HCT116 (cell line): ENCODE measurements at regions not wholly inside any gene's neighbourhood (a gene's known extent, or its start where the extent isn't known, plus 50 kb on each side); places are given as distances from the start of the nearest gene placed in this dataset.

Source experiments
- ATAC-seq: fragments of 200-7000 bp; cut with Tn5 transposase; 2 replicates; pipeline ENCODE4 v1.9.1; 2020; ENCODE audit warnings: mild to moderate bottlenecking, moderate library complexity
- BruUV-seq: library from RNA; stranded (reverse); fragments of 400-500 nt; replicated peaks from 2 replicates; lab custom pipeline; 2021; lab: Mats Ljungman, UMichigan
- CTCF ChIA-PET: fragments of 300-600 bp; sonication (Branson Sonifier 250); formaldehyde crosslinking; loops from one replicate; lab custom pipeline; 2021; ENCODE audit warnings: antibody characterized with exemption; lab: Charles Lee
- POLR2A ChIA-PET: fragments of 300-600, 350-600 bp; sonication (Branson Sonifier 250); formaldehyde crosslinking; loops from one replicate; lab custom pipeline; 2021; ENCODE audit warnings: antibody characterized with exemption; lab: Charles Lee
- RAD21 ChIA-PET, 2 experiments: fragments of 300-600 bp; sonication (Branson Sonifier 250); formaldehyde crosslinking; loops; one replicate each; lab custom pipeline; 2023; ENCODE audit warnings: low total read pairs in 2 of 2; ENCODE audit not compliant: uncharacterized antibody in 2 of 2, unreplicated experiment in 2 of 2, low non-redundant PET in 1 of 2; lab: Charles Lee
- DNase-seq: peaks from one replicate; pipeline ENCODE4 v3.0.0-alpha.2; 2010; ENCODE audit warnings: low read depth, low spot score
- H2AFZ ChIP-seq: fragments of 200-600 bp; shearing (Covaris generic), sonication (generic); 2 replicates; pipeline ENCODE4 v1.6.1; 2017; ENCODE audit warnings: low read depth, mixed run types, mixed read lengths, antibody characterized with exemption, low read length; ENCODE audit not compliant: poor library complexity, severe bottlenecking
- H3K27ac ChIP-seq: 2 replicates; pipeline ENCODE4 v1.5.1; 2012; ENCODE audit warnings: low read depth, low read length
- H3K27me3 ChIP-seq: fragments of 200-600 bp; sonication (generic); 2 replicates; pipeline ENCODE4 v1.6.1; 2016; ENCODE audit warnings: mixed run types, low read length, mixed read lengths; ENCODE audit not compliant: insufficient read depth
- H3K36me3 ChIP-seq, 2 experiments: fragments of 200-500 bp in 1 of 2; fragments of 200-600 bp in 1 of 2; sonication (Bioruptor generic) in 1 of 2; sonication (generic) in 1 of 2; 2 replicates each; pipeline versions ENCODE4 v1.5.1 to v1.6.1; 2014 to 2016; ENCODE audit warnings: low read length in 2 of 2, inconsistent platforms in 1 of 2, mixed read lengths in 1 of 2, mixed run types in 1 of 2; ENCODE audit not compliant: insufficient read depth in 2 of 2, control insufficient read depth in 1 of 2
- H3K4me1 ChIP-seq, 2 experiments: fragments of 200-600 bp in 1 of 2; sonication (generic) in 1 of 2; 2 replicates each; pipeline versions ENCODE4 v1.5.1 to v1.6.1; 2012 to 2017; ENCODE audit warnings: low read length in 2 of 2, inconsistent platforms in 1 of 2, mild to moderate bottlenecking in 1 of 2, mixed read lengths in 1 of 2, mixed run types in 1 of 2, moderate library complexity in 1 of 2; ENCODE audit not compliant: insufficient read depth in 2 of 2, control insufficient read depth in 1 of 2
- H3K4me2 ChIP-seq: fragments of 200-600 bp; sonication (generic); 2 replicates; pipeline ENCODE4 v1.6.1; 2017; ENCODE audit warnings: mixed run types, low read length, mixed read lengths
- H3K4me3 ChIP-seq, 2 experiments: fragments of 200-600 bp in 1 of 2; sonication (generic) in 1 of 2; replicated peaks in 1 of 2; 2 replicates each; pipeline ENCODE4 v1.5.1; 2011 to 2016; ENCODE audit warnings: low read length in 2 of 2, control low read depth in 1 of 2, low read depth in 1 of 2, mild to moderate bottlenecking in 1 of 2, mixed read lengths in 1 of 2, mixed run types in 1 of 2
- H3K79me2 ChIP-seq: fragments of 200-600 bp; sonication (generic); 2 replicates; pipeline ENCODE4 v1.6.1; 2017; ENCODE audit warnings: mild to moderate bottlenecking, mixed run types, low read length, moderate library complexity, mixed read lengths; ENCODE audit not compliant: insufficient read depth
- H3K9ac ChIP-seq: fragments of 200-600 bp; sonication (generic); 2 replicates; pipeline ENCODE4 v1.6.1; 2016; ENCODE audit warnings: low read length, mixed read lengths
- H3K9me2 ChIP-seq: fragments of 200-600 bp; sonication (generic), shearing (Covaris generic); 2 replicates; pipeline ENCODE4 v1.6.1; 2017; ENCODE audit warnings: mixed run types, mild to moderate bottlenecking, moderate library complexity; ENCODE audit not compliant: insufficient read depth
- H3K9me3 ChIP-seq, 2 experiments: fragments of 200-500 bp in 1 of 2; fragments of 200-600 bp in 1 of 2; sonication (Bioruptor generic) in 1 of 2; sonication (generic) in 1 of 2; 2 replicates each; pipeline ENCODE4 v1.6.1; 2014 to 2017; ENCODE audit warnings: low read length in 2 of 2, mixed read lengths in 2 of 2, inconsistent platforms in 1 of 2, low read depth in 1 of 2, mild to moderate bottlenecking in 1 of 2, mixed run types in 1 of 2, moderate library complexity in 1 of 2; ENCODE audit not compliant: control insufficient read depth in 1 of 2, insufficient read depth in 1 of 2
- H4K20me1 ChIP-seq: fragments of 200-600 bp; sonication (generic), shearing (Covaris generic); 2 replicates; pipeline ENCODE4 v1.6.1; 2017; ENCODE audit warnings: mixed run types, mild to moderate bottlenecking, moderate library complexity; ENCODE audit not compliant: insufficient read depth
- EZH2 ChIP-seq: fragments of 200-600 bp; sonication (generic); IDR thresholded peaks from 2 replicates; pipeline ENCODE4 v1.6.1; 2017; ENCODE audit warnings: antibody characterized with exemption, mixed run types
- MAX ChIP-seq: IDR thresholded peaks from 2 replicates; pipeline ENCODE4 v1.6.1; 2012
- POLR2A ChIP-seq: IDR thresholded peaks from 2 replicates; pipeline ENCODE4 v1.7.0; 2011; ENCODE audit warnings: borderline replicate concordance; ENCODE audit not compliant: insufficient read depth, insufficient read length; ENCODE audit errors: extremely low read depth
- SRF ChIP-seq: IDR thresholded peaks from 2 replicates; pipeline ENCODE4 v1.6.1; 2012; ENCODE audit warnings: low read depth
- TCF7L2 ChIP-seq: IDR thresholded peaks from 2 replicates; pipeline ENCODE4 v1.7.0; 2011; ENCODE audit warnings: borderline replicate concordance, inconsistent platforms; ENCODE audit not compliant: insufficient read depth, insufficient read length; ENCODE audit errors: extremely low read depth
- ZBTB33 ChIP-seq: IDR thresholded peaks from 2 replicates; pipeline ENCODE4 v1.6.1; 2011; ENCODE audit warnings: mild to moderate bottlenecking, low read length, moderate library complexity; ENCODE audit not compliant: insufficient replicate concordance; ENCODE audit errors: extremely low read depth
- ZFX ChIP-seq: fragments of 450-650 bp; IDR thresholded peaks from 2 replicates; pipeline ENCODE4 v1.6.1; 2017
- intact Hi-C: fragments of 100-400 bp; cut with micrococcal nuclease; formaldehyde crosslinking; loops from 2 replicates; pipeline ENCODE4 v1.10.0; 2022

GRCh38 chr6:122264557-122264956 lies 134.9 kb upstream of the HSF2 start:
- no peak overlapping the region for H3K4me2 ChIP-seq
- RAD21 ChIA-PET: no interaction called here
- H3K9me3 ChIP-seq: no peaks in the 10 kb centered on the region
- H3K27ac ChIP-seq: no peak overlapping the region
- DNase-seq (no peak), ATAC-seq (no peak)
- no peak overlapping the region for H2AFZ ChIP-seq
- no peaks in the 10 kb centered on the region for H3K9me2 ChIP-seq
- no peak overlapping the region for H3K9ac ChIP-seq
- no peaks in the 10 kb centered on the region for H3K36me3 ChIP-seq
- no peaks in the 10 kb centered on the region for H3K4me1 ChIP-seq
- H3K27me3 ChIP-seq: no peaks in the 10 kb centered on the region
- CTCF ChIA-PET: no interaction called here
- TF ChIP-seq POLR2A (no peak), MAX (no peak), EZH2 (no peak), SRF (no peak)
- BruUV-seq: no TSS peak
- H3K4me3 ChIP-seq: no peak overlapping the region
- H3K79me2 ChIP-seq: no peaks in the 10 kb centered on the region
- POLR2A ChIA-PET: no interaction called here
- no peaks in the 10 kb centered on the region for H4K20me1 ChIP-seq
- intact Hi-C loops: no loop called here

DNA sequence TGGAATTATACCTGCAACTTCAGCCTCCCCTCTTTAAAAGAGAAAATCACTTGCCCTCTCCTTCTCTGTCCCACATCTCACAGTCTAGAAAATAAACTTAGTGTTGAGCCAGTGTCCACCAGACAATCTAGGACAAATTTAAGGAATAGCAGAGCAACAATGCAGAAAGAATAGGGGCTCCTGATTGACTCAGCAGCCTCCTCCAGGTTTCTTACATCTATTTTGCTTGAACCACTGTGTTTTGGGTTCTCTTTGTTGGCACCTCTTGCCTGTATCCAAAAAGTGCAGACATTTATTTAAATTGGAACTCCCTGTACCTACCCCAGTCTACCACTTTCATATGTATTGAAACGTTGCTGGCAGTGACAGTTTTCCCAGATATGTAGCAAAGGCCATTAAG lies 133.7 kb upstream of the HSF2 start:
- BruUV-seq: no TSS peak
- POLR2A ChIA-PET: no interaction called here

More for the DNA sequence above, 133.7 kb upstream of the HSF2 start:
- Histone ChIP-seq H3K4me3 (no peak overlapping the region), H4K20me1 (no peaks in the 10 kb centered on the region), H3K36me3 (no peaks in the 10 kb centered on the region), H3K4me2 (no peak overlapping the region), H3K9me2 (no peaks in the 10 kb centered on the region), H3K9ac (no peak overlapping the region), H3K27me3 (no peaks in the 10 kb centered on the region), H3K4me1 (no peaks in the 10 kb centered on the region), H3K79me2 (no peaks in the 10 kb centered on the region), H2AFZ (no peak overlapping the region), H3K9me3 (no peaks in the 10 kb centered on the region), H3K27ac (no peak overlapping the region)
- TF ChIP-seq TCF7L2 (no peak), POLR2A (no peak), ZFX (no peak), ZBTB33 (no peak)
- ATAC-seq: no peak
- RAD21 ChIA-PET: no interaction called here
- CTCF ChIA-PET: no interaction called here
- intact Hi-C loops: no loop called here
- DNase-seq: no peak
